HG03280 (cell line): ENCODE measurements at regions not wholly inside any gene's neighbourhood (a gene's known extent, or its start where the extent isn't known, plus 50 kb on each side); places are given as distances from the start of the nearest gene placed in this dataset.

Source experiments
- ATAC-seq: cut with Tn5 transposase; IDR thresholded peaks from one replicate; pipeline ENCODE4 v1.9.1; 2021; ENCODE audit warnings: mild to moderate bottlenecking, moderate library complexity; ENCODE audit not compliant: unreplicated experiment

DNA sequence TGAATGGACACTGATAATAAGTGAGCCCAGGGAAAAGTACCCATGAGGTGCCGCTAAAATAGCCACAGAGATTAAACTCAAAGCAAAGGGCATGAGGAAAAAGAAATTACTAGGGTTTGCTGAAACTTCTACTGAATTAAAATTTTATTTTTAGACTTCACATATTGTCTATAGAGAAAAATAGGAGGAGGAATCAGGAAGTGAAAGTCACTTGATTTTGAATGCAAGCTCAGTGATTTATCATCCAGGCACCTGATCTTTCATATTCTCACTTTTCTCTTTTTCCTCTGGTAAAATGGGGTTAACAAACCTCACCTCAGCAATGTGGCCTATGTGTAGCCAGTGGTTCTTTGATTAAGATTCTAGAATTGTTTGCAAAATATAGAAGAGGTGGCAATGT is 479.8 kb downstream of the BCL11B start:
- no peak for ATAC-seq

- ATAC-seq, result no peak
Observed at GRCh38 chr14:98798099-98798498, 473.9 kb downstream of the BCL11B start.

GRCh38 chr14:98799891-98800290 is 472.1 kb downstream of the BCL11B start:
- no peak for ATAC-seq

GRCh38 chr14:98802044-98802443 is 470.0 kb downstream of the BCL11B start:
- no peak for ATAC-seq

DNA sequence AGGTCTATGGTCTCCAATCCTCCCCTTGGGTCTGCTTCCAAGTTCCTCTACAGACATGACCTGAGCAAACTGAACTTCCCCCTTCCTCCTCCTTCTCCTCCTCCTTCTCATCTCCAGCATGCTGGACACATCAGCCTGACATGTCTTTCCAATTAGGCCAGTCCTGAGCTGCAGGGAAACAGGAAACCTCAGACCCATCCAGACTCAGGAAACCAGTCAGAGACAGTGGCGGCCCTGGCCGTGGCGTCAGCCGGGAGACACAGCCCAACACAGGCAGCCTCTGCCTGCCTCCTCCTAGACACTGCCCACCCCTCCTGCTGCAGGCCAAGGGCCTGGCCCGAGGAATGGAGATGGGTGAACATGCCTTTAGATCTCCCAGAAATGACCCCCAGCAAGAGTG is 468.8 kb downstream of the BCL11B start:
- no peak for ATAC-seq

- ATAC-seq, result no peak
Observed at GRCh38 chr14:98808494-98809407, 463.2 kb downstream of the BCL11B start.

GRCh38 chr14:98816195-98816594 is 455.8 kb downstream of the BCL11B start:
- ATAC-seq, result no peak

DNA sequence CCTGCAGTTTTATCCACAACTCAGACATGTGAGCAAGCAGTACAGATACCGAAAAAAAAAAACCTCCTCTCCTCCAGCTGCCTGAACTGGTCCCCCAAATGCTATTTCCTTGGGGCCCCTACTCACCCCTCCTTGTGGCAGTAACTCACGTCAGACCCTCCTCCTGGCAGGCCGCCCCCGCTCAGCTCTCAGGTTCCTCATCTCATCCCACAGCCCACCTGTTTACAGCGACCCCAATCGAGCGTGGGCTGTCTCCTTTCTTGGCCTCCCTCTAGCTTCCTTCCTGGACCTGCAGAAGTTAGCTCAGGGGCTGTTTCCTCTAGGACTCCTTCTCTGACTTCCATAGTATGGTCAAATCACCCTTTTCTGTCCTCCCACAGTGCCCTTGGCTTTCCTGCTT is 455.3 kb downstream of the BCL11B start:
- no peak for ATAC-seq

- ATAC-seq, result no peak
Observed at GRCh38 chr14:98819132-98819866, 452.7 kb downstream of the BCL11B start.

- ATAC-seq, result no peak
Observed at GRCh38 chr14:98819867-98820206, 452.2 kb downstream of the BCL11B start.

GRCh38 chr14:98822917-98823316 is 449.1 kb downstream of the BCL11B start:
- ATAC-seq, result no peak

- no peak for ATAC-seq
Observed at GRCh38 chr14:98826618-98827017, 445.4 kb downstream of the BCL11B start.

DNA sequence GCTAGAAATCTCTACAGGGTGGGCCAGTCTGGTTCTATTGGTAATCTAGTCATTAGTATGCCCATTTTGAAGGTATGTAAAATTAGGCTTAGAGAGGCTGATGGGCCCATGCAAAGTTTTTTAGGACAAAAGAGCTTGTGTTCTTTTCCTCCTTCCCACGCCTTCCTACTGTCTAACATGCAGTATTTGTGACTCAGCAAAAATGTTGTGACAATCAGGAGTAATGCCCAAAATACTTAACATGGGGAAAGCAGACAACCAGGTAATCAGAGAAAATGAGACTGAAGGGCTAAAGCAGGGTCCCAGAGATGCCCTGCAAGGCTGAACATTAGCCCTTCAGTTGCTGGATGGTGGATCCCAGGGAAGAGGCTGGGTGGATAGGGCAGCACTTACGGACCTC is 437.9 kb downstream of the BCL11B start:
- ATAC-seq, result no peak

GRCh38 chr14:98835051-98835824 is 436.8 kb downstream of the BCL11B start:
- no peak for ATAC-seq

DNA sequence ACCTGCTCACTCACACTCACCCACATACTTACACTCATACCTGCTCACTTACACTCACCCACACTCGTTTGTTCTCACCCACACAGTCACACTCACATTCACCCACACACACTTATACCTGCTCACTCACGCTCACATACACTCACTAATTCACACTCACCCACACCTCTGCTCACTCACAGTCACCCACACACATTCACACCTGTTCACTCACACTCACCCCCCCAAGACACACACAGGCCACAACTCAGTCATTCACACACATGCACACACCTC is 436.2 kb downstream of the BCL11B start:
- no peak for ATAC-seq

DNA sequence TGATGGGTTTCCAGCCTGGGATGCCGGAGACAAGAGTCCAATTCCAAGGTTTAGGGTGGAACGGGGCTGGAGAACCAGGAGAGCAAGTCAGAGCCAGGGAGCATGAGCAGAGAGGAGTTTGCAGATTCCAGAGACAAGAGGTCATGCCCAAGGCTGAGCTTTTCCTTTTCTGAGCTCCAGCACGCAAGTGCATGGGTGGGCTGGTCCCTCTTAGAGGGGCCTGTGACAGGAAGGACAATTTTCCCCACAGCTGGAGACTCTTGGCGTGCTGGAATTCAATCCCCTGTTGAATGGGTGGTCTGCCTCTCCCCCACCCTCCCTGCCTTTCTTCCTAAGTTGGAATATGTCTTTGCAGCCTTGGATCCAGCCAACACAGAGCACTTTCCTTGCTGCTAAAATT is 431.9 kb downstream of the BCL11B start:
- ATAC-seq, result no peak

GRCh38 chr14:98840511-98840910 is 431.5 kb downstream of the BCL11B start:
- no peak for ATAC-seq

- no peak for ATAC-seq
Observed at GRCh38 chr14:98844456-98844855, 427.5 kb downstream of the BCL11B start.

DNA sequence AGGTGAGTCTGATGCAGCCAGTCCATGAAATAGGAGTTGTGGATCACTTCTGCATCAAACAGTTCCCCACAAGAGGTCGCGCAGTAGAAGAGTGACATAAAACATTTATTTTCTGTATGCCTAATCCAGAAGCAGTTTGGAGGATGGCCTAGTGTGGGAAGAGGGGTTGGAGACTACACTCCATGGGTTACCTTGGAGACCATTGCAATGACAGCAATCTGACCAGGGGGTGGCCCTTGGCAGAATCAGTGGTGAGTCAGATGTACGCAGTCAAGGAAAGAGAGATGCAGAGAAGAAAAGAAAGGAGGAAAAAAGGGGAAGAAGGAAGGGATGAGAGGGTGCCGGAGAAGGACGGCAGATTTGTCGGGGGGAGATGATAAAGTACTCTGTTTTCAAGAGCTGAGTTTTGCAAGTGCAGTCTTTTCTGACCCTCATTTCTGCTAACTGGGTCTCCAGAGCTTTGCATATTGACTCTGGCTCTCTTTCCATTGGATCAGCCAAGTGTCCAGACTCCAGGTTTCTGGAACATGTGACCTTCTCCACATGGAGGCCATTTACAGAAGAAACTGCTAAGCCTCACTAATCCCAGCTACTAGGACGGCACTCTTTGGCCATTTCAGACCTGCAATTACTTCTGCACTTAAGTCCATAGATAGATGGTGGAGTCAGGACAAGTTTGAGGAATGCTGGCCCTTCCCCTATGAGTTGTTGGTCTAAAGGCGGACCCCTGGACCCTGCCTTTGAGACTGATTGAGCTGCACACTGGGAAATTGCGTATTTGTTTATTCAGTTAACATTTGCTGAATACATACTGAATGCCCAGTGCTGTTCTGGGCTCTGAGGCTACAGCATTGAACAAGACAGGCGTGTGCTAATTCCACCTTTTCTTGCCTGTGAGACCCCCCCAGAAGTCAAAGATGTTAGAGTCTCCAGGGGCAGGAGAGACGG is 424.2 kb downstream of the BCL11B start:
- ATAC-seq, result no peak

- no peak for ATAC-seq
Observed at GRCh38 chr14:98853063-98853729, 418.8 kb downstream of the BCL11B start.
